ENCODE measurements at regions not wholly inside any gene's neighbourhood (a gene's known extent, or its start where the extent isn't known, plus 50 kb on each side); places are given as distances from the start of the nearest gene placed in this dataset.
"Not testable (repeated sequence)": the region's sequence is repeated elsewhere in the genome, so short reads cannot be mapped to it uniquely, and the experiment has no call there.

GRCh38 chr6:140345935-140346334 lies 971.5 kb upstream of the CITED2 start:
- TF ChIP-seq, protein P1, sequence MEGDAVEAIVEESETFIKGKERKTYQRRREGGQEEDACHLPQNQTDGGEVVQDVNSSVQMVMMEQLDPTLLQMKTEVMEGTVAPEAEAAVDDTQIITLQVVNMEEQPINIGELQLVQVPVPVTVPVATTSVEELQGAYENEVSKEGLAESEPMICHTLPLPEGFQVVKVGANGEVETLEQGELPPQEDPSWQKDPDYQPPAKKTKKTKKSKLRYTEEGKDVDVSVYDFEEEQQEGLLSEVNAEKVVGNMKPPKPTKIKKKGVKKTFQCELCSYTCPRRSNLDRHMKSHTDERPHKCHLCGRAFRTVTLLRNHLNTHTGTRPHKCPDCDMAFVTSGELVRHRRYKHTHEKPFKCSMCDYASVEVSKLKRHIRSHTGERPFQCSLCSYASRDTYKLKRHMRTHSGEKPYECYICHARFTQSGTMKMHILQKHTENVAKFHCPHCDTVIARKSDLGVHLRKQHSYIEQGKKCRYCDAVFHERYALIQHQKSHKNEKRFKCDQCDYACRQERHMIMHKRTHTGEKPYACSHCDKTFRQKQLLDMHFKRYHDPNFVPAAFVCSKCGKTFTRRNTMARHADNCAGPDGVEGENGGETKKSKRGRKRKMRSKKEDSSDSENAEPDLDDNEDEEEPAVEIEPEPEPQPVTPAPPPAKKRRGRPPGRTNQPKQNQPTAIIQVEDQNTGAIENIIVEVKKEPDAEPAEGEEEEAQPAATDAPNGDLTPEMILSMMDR (IDR thresholded peaks at IDR 0.05) = no peak

DNA sequence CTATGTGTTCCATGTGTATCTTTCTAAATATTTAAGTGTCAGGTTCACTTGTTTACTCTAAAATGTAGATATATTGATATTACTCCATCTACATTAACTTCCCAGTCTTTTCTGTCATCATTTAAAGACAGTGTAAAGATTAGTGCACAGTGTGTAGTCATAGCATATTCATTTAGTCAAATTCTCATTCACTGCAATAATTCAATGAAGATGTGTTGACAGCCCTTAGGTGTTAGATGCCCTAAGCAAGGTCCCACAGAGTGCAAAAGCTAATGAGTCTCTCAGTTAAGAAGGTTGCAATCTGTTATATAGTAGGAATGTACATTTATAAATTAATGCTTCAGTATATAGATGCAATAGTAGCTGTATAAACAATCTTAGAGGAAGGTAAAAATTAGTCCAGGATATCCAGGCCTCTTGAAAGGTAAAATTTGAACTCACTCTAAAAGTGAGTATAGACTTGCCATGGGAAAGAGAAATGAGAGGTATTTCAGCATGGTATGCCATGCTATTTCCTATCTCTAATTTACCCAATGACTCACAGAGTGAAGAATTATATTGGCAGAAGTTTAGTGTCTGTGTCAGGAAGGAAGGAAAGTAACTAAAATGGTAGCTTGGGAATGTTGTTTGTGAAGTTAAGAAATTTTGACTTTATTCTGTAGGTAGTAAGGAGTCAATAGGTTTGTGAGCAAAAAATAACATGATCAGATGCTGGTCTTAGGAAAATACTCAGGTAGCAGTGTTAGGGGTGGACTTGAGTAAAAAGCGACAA lies 969.9 kb upstream of the CITED2 start:
- DNase-seq (ENCODE audit: low spot score) = no peak
- no peak overlapping the region for H3K4me3 ChIP-seq
- H3K27ac ChIP-seq = no peak overlapping the region
- TF ChIP-seq, protein P1 (IDR thresholded peaks at IDR 0.05) = no peak

More at GRCh38 chr6:140345935-140346334, 971.5 kb upstream of the CITED2 start:
- Histone ChIP-seq H3K4me3 (no peak overlapping the region), H3K27ac (no peak overlapping the region)
- no peak for DNase-seq (ENCODE audit: low spot score)

DNA sequence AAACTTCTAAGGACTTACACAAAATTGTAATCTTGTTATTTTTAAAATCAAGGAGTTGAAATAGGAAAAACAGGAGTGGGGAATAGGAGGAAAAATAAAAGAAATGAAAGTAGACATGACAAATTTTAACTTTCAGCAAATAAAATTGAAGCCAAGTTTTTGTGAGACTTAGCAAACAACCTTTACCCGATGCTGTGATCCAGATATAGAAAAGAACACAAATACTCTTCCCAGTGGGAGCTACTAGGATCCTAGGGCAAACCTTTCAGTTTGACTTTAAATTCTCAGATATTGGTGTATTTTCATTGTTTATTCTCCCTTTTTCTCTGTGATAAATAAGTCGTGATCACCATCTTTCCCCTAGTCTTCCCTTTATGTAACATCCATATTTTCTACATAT lies 968.7 kb upstream of the CITED2 start:
- no peak for DNase-seq (ENCODE audit: low spot score)

GRCh38 chr6:140341272-140341671 lies 966.8 kb upstream of the CITED2 start:
- DNase-seq (ENCODE audit: low spot score) = no peak
- Histone ChIP-seq H3K27ac (no peak overlapping the region), H3K4me3 (no peak overlapping the region)
- TF ChIP-seq, protein P1 (IDR thresholded peaks at IDR 0.05) = no peak

More for the DNA sequence above, 968.7 kb upstream of the CITED2 start:
- Histone ChIP-seq H3K4me3 (no peak overlapping the region), H3K27ac (no peak overlapping the region)
- TF ChIP-seq, protein P1 (IDR thresholded peaks at IDR 0.05) = no peak

DNA sequence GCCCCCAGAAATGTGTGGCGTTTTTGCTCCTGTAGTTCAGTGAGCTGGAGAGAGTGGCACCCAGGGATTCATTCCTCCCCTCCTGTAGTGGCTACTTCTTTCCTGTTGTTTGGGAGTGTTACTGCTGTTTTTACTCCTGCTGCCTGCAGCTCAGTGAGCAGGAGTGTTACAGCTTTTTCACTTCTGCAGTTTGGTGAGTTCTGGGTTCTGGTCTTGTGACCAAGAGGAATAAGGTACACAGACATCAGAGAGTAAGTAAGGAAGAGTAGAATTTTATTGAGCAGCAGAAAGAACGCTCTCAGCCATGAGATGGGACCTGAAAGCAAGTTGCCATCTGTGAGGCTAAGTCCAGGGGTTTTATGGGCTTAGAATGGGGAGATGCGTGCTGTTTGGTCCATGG lies 966.3 kb upstream of the CITED2 start:
- no peak for DNase-seq (ENCODE audit: low spot score)
- H3K27ac ChIP-seq = no peak overlapping the region
- TF ChIP-seq, protein P1 (IDR thresholded peaks at IDR 0.05) = no peak
- H3K4me3 ChIP-seq = no peak overlapping the region

DNA sequence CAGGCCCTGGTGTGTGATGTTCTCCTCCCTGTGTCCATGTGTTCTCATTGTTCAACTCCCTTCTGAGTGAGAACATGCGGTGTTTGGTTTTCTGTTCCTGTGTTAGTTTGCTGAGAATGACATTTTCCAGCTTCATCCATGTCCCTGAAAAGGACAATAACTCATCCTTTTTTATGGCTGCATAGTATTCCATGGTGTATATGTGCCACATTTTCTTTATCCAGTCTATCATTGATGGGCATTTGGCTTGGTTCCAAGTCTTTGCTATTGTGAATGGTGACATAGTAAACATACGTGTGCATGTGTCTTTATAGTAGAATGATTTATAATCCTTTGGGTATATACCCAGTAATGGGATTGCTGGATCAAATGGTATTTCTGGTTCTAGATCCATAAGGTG lies 964.6 kb upstream of the CITED2 start:
- H3K27ac ChIP-seq; DNase-seq (ENCODE audit: low spot score); H3K4me3 ChIP-seq: not testable (repeated sequence)

GRCh38 chr6:140321891-140322290 lies 947.4 kb upstream of the CITED2 start:
- no peak overlapping the region for H3K4me3 ChIP-seq
- no peak overlapping the region for H3K27ac ChIP-seq
- DNase-seq (ENCODE audit: low spot score) = no peak
- TF ChIP-seq, protein P1 (IDR thresholded peaks at IDR 0.05) = no peak

All from coronary artery (tissue), 2 donors.